Endothelial cell of umbilical vein (primary cell): ENCODE measurements at regions not wholly inside any gene's neighbourhood (a gene's known extent, or its start where the extent isn't known, plus 50 kb on each side); places are given as distances from the start of the nearest gene placed in this dataset.

Source experiments
- BruUV-seq: library from RNA; stranded (reverse); fragments of 400-500 nt; replicated peaks from 2 replicates; lab custom pipeline; 2021; lab: Mats Ljungman, UMichigan
- CTCF ChIA-PET: fragments of 300-600, 350-600 bp; sonication (Branson Sonifier 250); formaldehyde crosslinking; loops from one replicate; lab custom pipeline; 2021; ENCODE audit warnings: antibody characterized with exemption, inconsistent platforms; lab: Charles Lee
- POLR2A ChIA-PET: fragments of 300-600, 350-600 bp; sonication (Branson Sonifier 250); formaldehyde crosslinking; loops from one replicate; lab custom pipeline; 2021; ENCODE audit warnings: antibody characterized with exemption, inconsistent platforms; lab: Charles Lee
- DNase-seq: peaks from one replicate; pipeline ENCODE4 v3.0.0-alpha.2; 2011; ENCODE audit warnings: low read depth, low spot score
- FAIRE-seq: peaks from 2 replicates; lab custom pipeline; 2011; peaks lifted over from hg19 to GRCh38; lab: Jason Lieb, UNC
- H2AFZ ChIP-seq: 2 replicates; pipeline ENCODE4 v1.6.0; 2012; ENCODE audit warnings: low read depth, low read length, control low read depth, inconsistent platforms
- H3K27ac ChIP-seq: 2 replicates; pipeline ENCODE4 v1.5.1; 2011; ENCODE audit warnings: low read depth, mild to moderate bottlenecking, control low read depth, low read length, moderate library complexity; ENCODE audit not compliant: insufficient read depth
- H3K27me3 ChIP-seq, 2 experiments: 2 replicates each; pipeline versions ENCODE4 v1.6.0 to v1.6.1; 2011; ENCODE audit warnings: low read length in 2 of 2, mixed read lengths in 1 of 2; ENCODE audit not compliant: control insufficient read depth in 2 of 2, insufficient read depth in 2 of 2
- H3K36me3 ChIP-seq, 2 experiments: 2 replicates in 1 of 2; 3 replicates in 1 of 2; pipeline ENCODE4 v1.5.1; 2011; ENCODE audit warnings: low read length in 2 of 2, mild to moderate bottlenecking in 1 of 2, moderate library complexity in 1 of 2; ENCODE audit not compliant: control insufficient read depth in 2 of 2, insufficient read depth in 2 of 2; ENCODE audit errors: extremely low read depth in 1 of 2
- H3K4me1 ChIP-seq: 3 replicates; pipeline ENCODE4 v1.5.1; 2011; ENCODE audit warnings: mild to moderate bottlenecking, low read length; ENCODE audit not compliant: control insufficient read depth, insufficient read depth; ENCODE audit errors: extremely low read depth
- H3K4me2 ChIP-seq: 2 replicates; pipeline ENCODE4 v1.6.1; 2011; ENCODE audit warnings: low read length, control low read depth, mixed read lengths; ENCODE audit not compliant: insufficient read depth
- H3K4me3 ChIP-seq, 3 experiments: fragments of 200-600 bp in 1 of 3; sonication (generic), shearing (Covaris generic) in 1 of 3; replicated peaks in 1 of 3; 2 replicates each; pipeline ENCODE4 v1.5.1; 2011 to 2016; ENCODE audit warnings: control low read depth in 3 of 3, low read length in 3 of 3, mild to moderate bottlenecking in 2 of 3, inconsistent platforms in 1 of 3, low read depth in 1 of 3, moderate library complexity in 1 of 3; ENCODE audit not compliant: insufficient read depth in 1 of 3
- H3K79me2 ChIP-seq: 2 replicates; pipeline ENCODE4 v1.6.0; 2012; ENCODE audit warnings: low read length, inconsistent platforms; ENCODE audit not compliant: control insufficient read depth, insufficient read depth
- H3K9ac ChIP-seq: replicated peaks from 2 replicates; pipeline ENCODE3; 2011; ENCODE audit warnings: low read length, control low read depth; ENCODE audit not compliant: insufficient read depth; ENCODE audit errors: extremely low read depth
- H3K9me1 ChIP-seq: replicated peaks from 3 replicates; pipeline ENCODE4 v1.6.0; 2011; ENCODE audit warnings: mild to moderate bottlenecking, low read length; ENCODE audit not compliant: control insufficient read depth, insufficient read depth; ENCODE audit errors: extremely low read depth
- H3K9me3 ChIP-seq: replicated peaks from 2 replicates; pipeline ENCODE4 v1.5.1; 2012; ENCODE audit warnings: low read length, inconsistent platforms; ENCODE audit not compliant: control insufficient read depth, insufficient read depth
- H4K20me1 ChIP-seq: replicated peaks from 2 replicates; pipeline ENCODE3; 2011; ENCODE audit warnings: mild to moderate bottlenecking, low read length; ENCODE audit not compliant: control insufficient read depth, insufficient read depth; ENCODE audit errors: extremely low read depth
- EZH2 ChIP-seq: IDR thresholded peaks from 2 replicates; pipeline ENCODE4 v1.6.1; 2012; ENCODE audit warnings: borderline replicate concordance, low read depth, mild to moderate bottlenecking, moderate library complexity, low read length, inconsistent platforms; ENCODE audit not compliant: severe bottlenecking
- FOS ChIP-seq: IDR thresholded peaks from 2 replicates; pipeline ENCODE4 v1.6.1; 2011; ENCODE audit warnings: mild to moderate bottlenecking, low read length, moderate library complexity, borderline replicate concordance; ENCODE audit not compliant: insufficient read depth
- GATA2 ChIP-seq: IDR thresholded peaks from 2 replicates; pipeline ENCODE4 v1.7.0; 2011; ENCODE audit warnings: low read depth, mild to moderate bottlenecking, moderate library complexity, mixed read lengths, low read length; ENCODE audit not compliant: insufficient read length, insufficient read depth
- JUN ChIP-seq: IDR thresholded peaks from 2 replicates; pipeline ENCODE4 v1.6.1; 2011; ENCODE audit warnings: borderline replicate concordance, low read depth; ENCODE audit not compliant: insufficient read length, insufficient read depth
- MYC ChIP-seq: IDR thresholded peaks from one replicate; pipeline ENCODE4 v1.6.1; 2011; ENCODE audit warnings: mild to moderate bottlenecking, low read depth, low read length
- POLR2A ChIP-seq: IDR thresholded peaks from 2 replicates; pipeline ENCODE4 v1.6.1; 2012; ENCODE audit warnings: low read depth, mild to moderate bottlenecking, control low read depth, low read length
- POLR2AphosphoS5 ChIP-seq: IDR thresholded peaks from 2 replicates; pipeline ENCODE4 v1.6.1; 2012; ENCODE audit warnings: low read depth, mild to moderate bottlenecking, control low read depth, low read length, moderate library complexity; ENCODE audit not compliant: insufficient read depth
- dilution Hi-C: fragments of 300-500 bp; cut with MboI; formaldehyde crosslinking; loops from one replicate; pipeline ENCODE4 v1.15.0; 2019; ENCODE audit warnings: low sequenced_read_pairs; ENCODE audit not compliant: extremely low pct_ligation_motif_present
- intact Hi-C: fragments of 100-400 bp; cut with micrococcal nuclease; formaldehyde crosslinking; loops from one replicate; pipeline ENCODE4 v1.10.0; 2022
- TF ChIP-seq, protein P1 (sequence below), 2 donors: IDR thresholded peaks; 1 replicate in 1 of 2; 2 replicates in 1 of 2; pipeline ENCODE4 v1.5.1; 2011; ENCODE audit warnings: low read length in 2 of 2, mild to moderate bottlenecking in 2 of 2, moderate library complexity in 2 of 2, control low read depth in 1 of 2, inconsistent platforms in 1 of 2, low read depth in 1 of 2; ENCODE audit not compliant: insufficient read depth in 1 of 2; ENCODE audit errors: extremely low read depth in 1 of 2
- TF ChIP-seq, protein P2 (sequence below): IDR thresholded peaks from 2 replicates; pipeline ENCODE4 v1.6.1; 2011; ENCODE audit not compliant: insufficient read depth, insufficient read length

DNA sequence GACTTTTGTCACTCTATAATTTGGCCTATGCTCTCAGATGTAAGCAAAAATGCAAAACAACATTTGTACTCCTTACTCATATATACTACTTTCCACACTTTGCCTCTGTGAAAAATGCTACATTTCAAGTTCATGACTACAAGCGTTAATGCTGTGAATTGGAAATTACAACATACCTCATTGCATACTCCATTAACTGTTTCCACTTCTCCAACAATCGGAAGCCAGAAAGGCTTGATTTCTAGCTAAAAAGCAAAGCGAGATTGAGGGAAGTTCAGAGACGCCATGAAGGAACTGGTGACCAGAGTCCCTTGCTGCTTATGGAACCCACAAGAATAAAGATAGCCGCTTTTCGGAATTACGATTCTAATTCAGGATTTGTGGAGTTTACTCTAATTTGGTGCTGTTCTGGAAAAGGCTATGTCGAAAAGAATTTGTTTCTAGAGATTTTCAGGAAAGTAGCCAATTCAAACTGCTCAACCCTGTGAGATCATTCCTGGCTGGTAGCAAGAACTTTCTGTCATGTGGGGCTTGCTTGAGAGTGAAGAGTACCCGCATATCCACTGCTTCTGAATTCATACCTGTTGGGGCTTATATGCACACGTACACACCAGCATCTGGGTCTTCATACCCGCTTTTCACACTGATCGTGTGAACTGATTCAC, 98.0 kb upstream of the CITED2 start:
- CTCF ChIA-PET = no interaction called here
- H3K79me2 ChIP-seq = no peaks in the 10 kb centered on the region
- no peak for TF ChIP-seq MYC
- TF ChIP-seq FOS = no peak
- no peak for TF ChIP-seq JUN
- TF ChIP-seq POLR2A = no peak
- TF ChIP-seq, protein P1, sequence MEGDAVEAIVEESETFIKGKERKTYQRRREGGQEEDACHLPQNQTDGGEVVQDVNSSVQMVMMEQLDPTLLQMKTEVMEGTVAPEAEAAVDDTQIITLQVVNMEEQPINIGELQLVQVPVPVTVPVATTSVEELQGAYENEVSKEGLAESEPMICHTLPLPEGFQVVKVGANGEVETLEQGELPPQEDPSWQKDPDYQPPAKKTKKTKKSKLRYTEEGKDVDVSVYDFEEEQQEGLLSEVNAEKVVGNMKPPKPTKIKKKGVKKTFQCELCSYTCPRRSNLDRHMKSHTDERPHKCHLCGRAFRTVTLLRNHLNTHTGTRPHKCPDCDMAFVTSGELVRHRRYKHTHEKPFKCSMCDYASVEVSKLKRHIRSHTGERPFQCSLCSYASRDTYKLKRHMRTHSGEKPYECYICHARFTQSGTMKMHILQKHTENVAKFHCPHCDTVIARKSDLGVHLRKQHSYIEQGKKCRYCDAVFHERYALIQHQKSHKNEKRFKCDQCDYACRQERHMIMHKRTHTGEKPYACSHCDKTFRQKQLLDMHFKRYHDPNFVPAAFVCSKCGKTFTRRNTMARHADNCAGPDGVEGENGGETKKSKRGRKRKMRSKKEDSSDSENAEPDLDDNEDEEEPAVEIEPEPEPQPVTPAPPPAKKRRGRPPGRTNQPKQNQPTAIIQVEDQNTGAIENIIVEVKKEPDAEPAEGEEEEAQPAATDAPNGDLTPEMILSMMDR (IDR thresholded peaks at IDR 0.05; ENCODE audit: extremely low read depth in 1 of 2, insufficient read depth in 1 of 2, low read depth in 1 of 2, low read length in 2 of 2) = no peak
- TF ChIP-seq, protein P2, sequence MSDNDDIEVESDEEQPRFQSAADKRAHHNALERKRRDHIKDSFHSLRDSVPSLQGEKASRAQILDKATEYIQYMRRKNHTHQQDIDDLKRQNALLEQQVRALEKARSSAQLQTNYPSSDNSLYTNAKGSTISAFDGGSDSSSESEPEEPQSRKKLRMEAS = no peak
- no peak for TF ChIP-seq EZH2
- no peak for TF ChIP-seq GATA2
- TF ChIP-seq POLR2AphosphoS5 = no peak
- no peaks in the 10 kb centered on the region for H3K9me1 ChIP-seq
- H3K27ac ChIP-seq = no peak overlapping the region
- H2AFZ ChIP-seq = no peak overlapping the region
- H3K9ac ChIP-seq = no peak overlapping the region
- H3K36me3 ChIP-seq = no peaks in the 10 kb centered on the region
- no peaks in the 10 kb centered on the region for H3K9me3 ChIP-seq
- intact Hi-C loops (no loop called here), dilution Hi-C loops (no loop called here)
- POLR2A ChIA-PET = no interaction called here
- no peaks in the 10 kb centered on the region for H3K27me3 ChIP-seq
- H3K4me1 ChIP-seq = no peaks in the 10 kb centered on the region
- DNase-seq (no peak), FAIRE-seq (no peak)
- no peak overlapping the region for H3K4me2 ChIP-seq
- no peaks in the 10 kb centered on the region for H4K20me1 ChIP-seq
- BruUV-seq = no TSS peak
- H3K4me3 ChIP-seq = no peak overlapping the region
